22Rv1 (cell line): ENCODE measurements at regions not wholly inside any gene's neighbourhood (a gene's known extent, or its start where the extent isn't known, plus 50 kb on each side); places are given as distances from the start of the nearest gene placed in this dataset.

Experiments
- ZFX ChIP-seq: fragments of 450-650 bp; IDR thresholded peaks from 2 replicates; pipeline ENCODE4 v1.6.1; 2017; ENCODE audit warnings: antibody characterized with exemption, borderline replicate concordance
- TF ChIP-seq, protein P1 (sequence below): fragments of 450-650 bp; IDR thresholded peaks from 2 replicates; pipeline ENCODE4 v1.5.1; 2017; ENCODE audit warnings: mild to moderate bottlenecking

DNA sequence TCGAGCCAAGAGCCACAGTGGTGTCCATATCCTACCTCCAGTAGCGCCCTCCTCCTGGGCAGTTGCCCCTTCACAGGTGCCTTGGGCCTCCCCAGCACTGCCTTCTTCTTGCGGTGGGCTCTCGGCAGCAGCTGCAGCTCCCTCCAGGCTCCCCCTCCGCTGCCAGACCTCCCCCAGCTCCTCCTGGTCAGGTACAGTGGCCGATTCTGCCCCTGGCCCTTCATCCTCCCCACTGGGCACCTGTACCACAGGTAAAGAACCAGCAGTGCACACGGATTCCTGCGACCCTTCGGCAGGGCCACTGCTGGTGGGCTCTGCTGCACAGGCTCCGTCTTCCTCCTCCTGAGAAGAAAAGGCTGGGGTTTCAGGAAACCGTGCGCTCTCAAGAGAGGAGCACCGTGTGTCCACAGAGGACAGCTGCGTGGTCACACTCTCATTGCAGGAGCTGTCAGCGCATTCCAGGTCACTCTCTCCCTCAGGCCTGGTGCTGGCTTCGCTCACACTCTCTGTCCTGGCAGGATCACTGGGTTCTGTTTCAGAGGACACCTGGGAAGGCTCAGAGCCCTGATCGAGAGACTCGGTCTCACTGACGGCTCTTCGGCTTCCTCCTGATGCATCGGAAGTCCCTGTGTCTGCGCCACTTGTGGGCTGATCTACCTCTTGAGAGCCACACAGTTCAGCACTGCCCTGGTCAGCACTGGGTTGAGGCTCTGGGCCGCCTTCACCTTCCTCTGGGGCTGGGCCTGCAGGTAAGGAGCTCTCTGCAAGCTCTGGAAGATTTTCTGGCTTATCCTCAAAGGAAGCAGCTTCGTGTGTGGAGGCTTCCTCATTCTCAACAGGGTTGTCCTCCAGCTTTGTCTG is 147.4 kb upstream of the STK17B start:
- TF ChIP-seq, protein P1, sequence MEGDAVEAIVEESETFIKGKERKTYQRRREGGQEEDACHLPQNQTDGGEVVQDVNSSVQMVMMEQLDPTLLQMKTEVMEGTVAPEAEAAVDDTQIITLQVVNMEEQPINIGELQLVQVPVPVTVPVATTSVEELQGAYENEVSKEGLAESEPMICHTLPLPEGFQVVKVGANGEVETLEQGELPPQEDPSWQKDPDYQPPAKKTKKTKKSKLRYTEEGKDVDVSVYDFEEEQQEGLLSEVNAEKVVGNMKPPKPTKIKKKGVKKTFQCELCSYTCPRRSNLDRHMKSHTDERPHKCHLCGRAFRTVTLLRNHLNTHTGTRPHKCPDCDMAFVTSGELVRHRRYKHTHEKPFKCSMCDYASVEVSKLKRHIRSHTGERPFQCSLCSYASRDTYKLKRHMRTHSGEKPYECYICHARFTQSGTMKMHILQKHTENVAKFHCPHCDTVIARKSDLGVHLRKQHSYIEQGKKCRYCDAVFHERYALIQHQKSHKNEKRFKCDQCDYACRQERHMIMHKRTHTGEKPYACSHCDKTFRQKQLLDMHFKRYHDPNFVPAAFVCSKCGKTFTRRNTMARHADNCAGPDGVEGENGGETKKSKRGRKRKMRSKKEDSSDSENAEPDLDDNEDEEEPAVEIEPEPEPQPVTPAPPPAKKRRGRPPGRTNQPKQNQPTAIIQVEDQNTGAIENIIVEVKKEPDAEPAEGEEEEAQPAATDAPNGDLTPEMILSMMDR = no peak
- no peak for TF ChIP-seq ZFX
